Lower leg skin (tissue), 4 donors: ENCODE measurements at regions not wholly inside any gene's neighbourhood (a gene's known extent, or its start where the extent isn't known, plus 50 kb on each side); places are given as distances from the start of the nearest gene placed in this dataset.

Experiments
- DNase-seq, 2 donors: peaks; one replicate each; pipeline ENCODE4 v3.0.0-alpha.2; 2019; ENCODE audit warnings: low spot score in 2 of 2
- H3K4me3 ChIP-seq: fragments of 200-600 bp; sonication (generic); 2 replicates; pipeline ENCODE4 v1.5.1; 2017; ENCODE audit warnings: mild to moderate bottlenecking, low read depth; ENCODE audit not compliant: poor library complexity, severe bottlenecking
- POLR2A ChIP-seq, 2 donors: fragments of 450-650 bp; IDR thresholded peaks; one replicate each; pipeline ENCODE4 v1.6.1; 2016 to 2017; ENCODE audit warnings: antibody characterized with exemption in 2 of 2, mild to moderate bottlenecking in 1 of 2, moderate library complexity in 1 of 2
- WGBS, 2 donors: methylation state at CpG; one replicate each; pipeline ENCODE4 v1.1.5; 2018; 5-methylcytosine and 5-hydroxymethylcytosine counted together
- intact Hi-C: fragments of 100-400 bp; cut with DNase I; formaldehyde crosslinking; loops from one replicate; pipeline ENCODE4 v1.15.0; 2023; ENCODE audit warnings: low total_unique reads
- TF ChIP-seq, protein P1 (sequence below), 3 donors: fragments of 450-650 bp; IDR thresholded peaks; one replicate each; pipeline ENCODE4 v1.5.1; 2016; ENCODE audit warnings: antibody characterized with exemption in 3 of 3, mild to moderate bottlenecking in 3 of 3, moderate library complexity in 2 of 3

DNA sequence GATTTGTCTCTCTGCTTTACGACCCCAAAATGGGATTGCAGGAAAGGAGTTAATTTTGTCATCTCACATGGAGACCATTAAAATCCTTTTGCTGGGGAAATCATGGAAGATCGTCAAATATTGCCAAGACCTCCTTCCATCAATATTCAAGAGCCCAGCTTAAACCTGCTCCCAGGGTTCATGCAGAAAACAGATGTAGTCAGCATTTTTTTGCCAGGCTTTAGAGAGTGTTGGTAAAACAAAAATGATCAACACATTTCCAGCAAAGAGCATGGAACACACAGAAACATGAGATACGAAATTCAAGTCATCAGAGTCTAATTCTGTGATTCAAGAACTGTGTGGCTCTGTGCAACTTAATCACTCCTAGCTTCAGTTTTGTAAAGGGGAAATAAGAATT lies 118.0 kb upstream of the ATP10A start:
- 56 to 72% methylated on average over 3 of the region's 3 CpGs for WGBS, 2 donors
- no peak for TF ChIP-seq POLR2A (IDR thresholded peaks at IDR 0.05)
- TF ChIP-seq, protein P1, sequence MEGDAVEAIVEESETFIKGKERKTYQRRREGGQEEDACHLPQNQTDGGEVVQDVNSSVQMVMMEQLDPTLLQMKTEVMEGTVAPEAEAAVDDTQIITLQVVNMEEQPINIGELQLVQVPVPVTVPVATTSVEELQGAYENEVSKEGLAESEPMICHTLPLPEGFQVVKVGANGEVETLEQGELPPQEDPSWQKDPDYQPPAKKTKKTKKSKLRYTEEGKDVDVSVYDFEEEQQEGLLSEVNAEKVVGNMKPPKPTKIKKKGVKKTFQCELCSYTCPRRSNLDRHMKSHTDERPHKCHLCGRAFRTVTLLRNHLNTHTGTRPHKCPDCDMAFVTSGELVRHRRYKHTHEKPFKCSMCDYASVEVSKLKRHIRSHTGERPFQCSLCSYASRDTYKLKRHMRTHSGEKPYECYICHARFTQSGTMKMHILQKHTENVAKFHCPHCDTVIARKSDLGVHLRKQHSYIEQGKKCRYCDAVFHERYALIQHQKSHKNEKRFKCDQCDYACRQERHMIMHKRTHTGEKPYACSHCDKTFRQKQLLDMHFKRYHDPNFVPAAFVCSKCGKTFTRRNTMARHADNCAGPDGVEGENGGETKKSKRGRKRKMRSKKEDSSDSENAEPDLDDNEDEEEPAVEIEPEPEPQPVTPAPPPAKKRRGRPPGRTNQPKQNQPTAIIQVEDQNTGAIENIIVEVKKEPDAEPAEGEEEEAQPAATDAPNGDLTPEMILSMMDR (IDR thresholded peaks at IDR 0.05): no peak
- intact Hi-C loops: no loop called here

DNA sequence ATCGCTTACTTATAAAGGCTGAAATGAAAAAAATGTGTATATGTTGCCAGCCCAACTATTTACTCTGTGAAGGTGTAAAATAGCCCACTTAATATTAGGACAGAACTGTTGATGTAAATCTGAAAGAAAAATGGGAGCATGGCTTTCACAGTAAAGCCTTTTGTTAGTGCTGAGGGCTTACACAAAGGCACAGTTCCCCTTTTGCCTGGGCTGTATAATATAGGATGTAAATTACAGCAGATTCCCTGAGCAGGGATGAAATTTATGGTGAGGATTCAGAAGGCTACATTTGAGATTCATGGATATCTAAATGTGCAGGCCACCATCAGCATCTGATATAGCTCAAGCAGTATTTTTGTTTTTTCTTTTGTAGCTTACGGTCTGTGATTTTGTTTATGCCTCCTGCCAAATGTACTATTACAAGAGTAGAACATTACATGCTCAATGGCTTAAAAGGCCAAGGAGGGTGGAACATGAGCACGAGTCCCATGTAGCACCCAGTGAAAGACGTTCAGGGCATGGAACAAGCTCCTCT lies 109.1 kb upstream of the ATP10A start:
- 71 to 80% methylated on average over 4 of the region's 4 CpGs for WGBS, 2 donors
- TF ChIP-seq POLR2A (IDR thresholded peaks at IDR 0.05): no peak
- TF ChIP-seq, protein P1 (IDR thresholded peaks at IDR 0.05): no peak
- intact Hi-C loops: no loop called here
- no peak for DNase-seq
- no peak overlapping the region for H3K4me3 ChIP-seq

More for the DNA sequence above, 118.0 kb upstream of the ATP10A start:
- no peak overlapping the region for H3K4me3 ChIP-seq
- no peak for DNase-seq

DNA sequence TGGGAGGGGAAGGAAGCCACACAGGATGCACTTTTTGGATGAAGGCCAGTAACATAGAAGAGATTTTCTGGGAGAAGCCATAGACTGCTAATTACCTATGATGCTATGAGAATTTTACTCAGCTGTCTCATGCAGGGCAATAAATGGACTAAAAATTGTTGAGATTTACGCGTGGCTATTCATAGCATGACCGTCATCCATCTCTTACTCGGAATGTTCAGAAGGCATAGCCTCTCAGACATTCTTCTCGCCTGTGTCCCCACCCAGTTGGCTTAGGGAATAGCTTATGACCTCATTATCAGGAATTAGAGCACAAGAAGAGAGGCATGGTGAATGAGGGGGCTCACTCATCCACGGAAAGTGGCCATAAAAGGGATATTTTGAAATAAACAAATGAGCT lies 107.9 kb upstream of the ATP10A start:
- 53 to 59% methylated on average over 6 of the region's 6 CpGs for WGBS, 2 donors
- DNase-seq: no peak
- intact Hi-C loops: no loop called here
- no peak overlapping the region for H3K4me3 ChIP-seq
- TF ChIP-seq, protein P1 (IDR thresholded peaks at IDR 0.05): no peak
- no peak for TF ChIP-seq POLR2A (IDR thresholded peaks at IDR 0.05)

DNA sequence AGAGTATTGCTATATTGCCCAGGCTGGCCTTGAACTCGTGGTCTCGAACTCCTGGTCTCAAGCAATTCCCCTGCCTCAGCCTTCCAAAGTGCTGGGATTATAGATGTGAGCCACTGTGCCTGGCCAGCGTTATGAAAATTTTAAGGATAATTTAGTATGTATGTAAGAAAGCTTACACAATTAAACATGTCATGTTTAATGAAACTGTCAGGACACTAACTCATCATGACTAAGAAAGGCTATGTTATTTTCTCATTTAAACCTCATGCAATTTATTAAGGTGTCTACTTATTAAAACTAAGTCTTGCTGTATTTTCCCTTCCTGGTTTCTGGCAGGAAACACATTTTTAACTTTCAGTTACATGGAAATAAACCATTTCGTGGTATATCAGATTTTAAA lies 106.8 kb upstream of the ATP10A start:
- no peak overlapping the region for H3K4me3 ChIP-seq
- no peak for TF ChIP-seq POLR2A (IDR thresholded peaks at IDR 0.05)
- TF ChIP-seq, protein P1 (IDR thresholded peaks at IDR 0.05): no peak
- DNase-seq: no peak
- WGBS, 2 donors: 60 to 76% methylated on average over 4 of the region's 4 CpGs
- intact Hi-C loops: no loop called here

DNA sequence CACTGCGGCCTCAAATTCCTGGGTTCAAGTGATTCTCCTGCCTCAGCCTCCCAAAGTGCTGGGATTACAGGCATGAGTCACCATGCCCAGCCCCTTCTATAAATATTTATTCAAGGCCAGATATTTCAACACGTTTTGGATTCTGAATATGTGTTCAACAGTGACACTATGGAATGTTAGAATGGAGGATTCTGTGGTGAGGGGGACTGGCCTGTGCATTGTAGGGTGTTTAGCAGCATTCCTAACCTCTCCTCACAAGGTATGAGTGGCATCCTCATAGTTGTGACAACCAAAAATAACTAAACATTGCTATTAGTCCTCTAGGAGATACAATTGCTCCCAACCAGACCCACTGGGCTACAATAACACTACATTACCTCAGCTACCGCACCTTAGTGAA lies 104.0 kb upstream of the ATP10A start:
- TF ChIP-seq POLR2A (IDR thresholded peaks at IDR 0.05): no peak
- TF ChIP-seq, protein P1 (IDR thresholded peaks at IDR 0.05): no peak
- H3K4me3 ChIP-seq: no peak overlapping the region
- DNase-seq: no peak
- intact Hi-C loops: no loop called here
- 72 to 75% methylated on average over 3 of the region's 3 CpGs for WGBS, 2 donors

DNA sequence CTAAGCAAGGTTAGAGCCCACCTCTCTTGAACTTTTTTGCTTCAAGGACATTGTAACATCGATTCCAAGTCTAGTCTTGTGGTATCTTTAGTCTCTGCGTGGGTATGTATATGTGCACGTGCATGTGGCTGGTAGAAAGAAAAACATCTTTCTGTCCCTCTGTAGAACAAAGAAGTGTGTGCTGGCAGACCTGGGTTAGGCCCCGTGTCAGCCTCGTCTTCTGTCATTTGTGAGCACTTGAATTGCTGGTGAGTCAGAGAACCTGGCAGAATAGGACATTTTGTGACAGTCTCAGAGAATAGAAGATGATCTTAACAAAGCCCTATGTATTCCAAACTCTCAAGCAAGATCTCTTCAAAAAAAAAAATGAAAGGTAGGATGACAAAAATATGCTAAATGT lies 102.2 kb upstream of the ATP10A start:
- TF ChIP-seq, protein P1 (IDR thresholded peaks at IDR 0.05): no peak
- TF ChIP-seq POLR2A (IDR thresholded peaks at IDR 0.05): no peak
- no peak overlapping the region for H3K4me3 ChIP-seq
- no peak for DNase-seq
- WGBS, 2 donors: 65 to 73% methylated on average over 5 of the region's 5 CpGs
- intact Hi-C loops: no loop called here
